DND-41 (cell line): ENCODE measurements at regions not wholly inside any gene's neighbourhood (a gene's known extent, or its start where the extent isn't known, plus 50 kb on each side); places are given as distances from the start of the nearest gene placed in this dataset.

ENCODE experiments used
- CTCF ChIP-seq: IDR thresholded peaks from 2 replicates; pipeline ENCODE4 v1.5.1; 2012; ENCODE audit warnings: borderline replicate concordance, low read length, moderate library complexity, mild to moderate bottlenecking; ENCODE audit not compliant: poor library complexity, severe bottlenecking; ENCODE audit errors: extremely low read depth
- EZH2 ChIP-seq: IDR thresholded peaks from 3 replicates; pipeline ENCODE4 v1.6.1; 2012; ENCODE audit warnings: borderline replicate concordance, low read depth, mild to moderate bottlenecking, moderate library complexity, low read length, inconsistent platforms; ENCODE audit not compliant: severe bottlenecking

GRCh38 chr1:214827883-214828282, 224.9 kb downstream of the CENPF start:
- TF ChIP-seq CTCF (no peak), EZH2 (no peak)
